ENCODE measurements at regions not wholly inside any gene's neighbourhood (a gene's known extent, or its start where the extent isn't known, plus 50 kb on each side); places are given as distances from the start of the nearest gene placed in this dataset.
A peak's percentile ranks its signal among the peaks of the same experiment; 100 is the strongest.
"Not testable (repeated sequence)": the region's sequence is repeated elsewhere in the genome, so short reads cannot be mapped to it uniquely, and the experiment has no call there.

GRCh38 chr2:234405462-234405861, 91.4 kb downstream of the ARL4C start:
- no peak for DNase-seq

- DNase-seq = no peak
Observed at GRCh38 chr2:234404957-234405356, 91.9 kb downstream of the ARL4C start.

- DNase-seq = no peak
Observed at GRCh38 chr2:234403751-234404150, 93.1 kb downstream of the ARL4C start.

- no peak for DNase-seq
Observed at GRCh38 chr2:234403074-234403473, 93.8 kb downstream of the ARL4C start.

- DNase-seq = peak; percentile 27
Observed at GRCh38 chr2:234401426-234401825, 95.5 kb downstream of the ARL4C start.

GRCh38 chr2:234399451-234400246, 97.2 kb downstream of the ARL4C start:
- DNase-seq = no peak

GRCh38 chr2:234398531-234398930, 98.3 kb downstream of the ARL4C start:
- DNase-seq = no peak

- no peak for DNase-seq
Observed at GRCh38 chr2:234395891-234396420, 100.9 kb downstream of the ARL4C start.

- no peak for DNase-seq
Observed at GRCh38 chr2:234394450-234394849, 102.4 kb downstream of the ARL4C start.

GRCh38 chr2:234393354-234393753, 103.5 kb downstream of the ARL4C start:
- DNase-seq = no peak

GRCh38 chr2:234392041-234392615, 104.8 kb downstream of the ARL4C start:
- DNase-seq = no peak

GRCh38 chr2:234391625-234392024, 105.3 kb downstream of the ARL4C start:
- no peak for DNase-seq

GRCh38 chr2:234389661-234390060, 107.2 kb downstream of the ARL4C start:
- DNase-seq = not testable (repeated sequence)

- DNase-seq = no peak
Observed at GRCh38 chr2:234388591-234388990, 108.3 kb downstream of the ARL4C start.

- DNase-seq = no peak
Observed at GRCh38 chr2:234386971-234387370, 109.9 kb downstream of the ARL4C start.

- no peak for DNase-seq
Observed at GRCh38 chr2:234382131-234382530, 114.8 kb downstream of the ARL4C start.

- not testable (repeated sequence) for DNase-seq
Observed at GRCh38 chr2:234378958-234379357, 117.9 kb downstream of the ARL4C start.

- DNase-seq = no peak
Observed at GRCh38 chr2:234378440-234378839, 118.4 kb downstream of the ARL4C start.

- DNase-seq = no peak
Observed at GRCh38 chr2:234377761-234378391, 119.0 kb downstream of the ARL4C start.

- no peak for DNase-seq
Observed at GRCh38 chr2:234376229-234376628, 120.7 kb downstream of the ARL4C start.

- DNase-seq = no peak
Observed at GRCh38 chr2:234375176-234375880, 121.6 kb downstream of the ARL4C start.

- no peak for DNase-seq
Observed at GRCh38 chr2:234374736-234375135, 122.1 kb downstream of the ARL4C start.

GRCh38 chr2:234374150-234374508, 122.8 kb downstream of the ARL4C start:
- no peak for DNase-seq

All from activated CD4-positive, alpha-beta T cell treated with anti-CD3 and anti-CD28 coated beads, Interleukin-2, amount 50 U/mL, for 16 hours (primary cell).